ENCODE measurements at regions not wholly inside any gene's neighbourhood (a gene's known extent, or its start where the extent isn't known, plus 50 kb on each side); places are given as distances from the start of the nearest gene placed in this dataset.

GRCh38 chr2:16948053-16948452 lies 282.4 kb upstream of the CYRIA start:
- H3K9me2 ChIP-seq (replicated peaks; ENCODE audit: insufficient read depth): no peaks in the 10 kb centered on the region
- H3K4me2 ChIP-seq: no peak overlapping the region
- H3K27ac ChIP-seq: no peak overlapping the region
- no peaks in the 10 kb centered on the region for H4K20me1 ChIP-seq (ENCODE audit: insufficient read depth, poor library complexity, severe bottlenecking)
- no peaks in the 10 kb centered on the region for H3K9me3 ChIP-seq (ENCODE audit: low read depth)
- 42% methylated on average over 5 of the region's 5 CpGs for WGBS (ENCODE audit: low lambda C conversion rate, missing lambda C conversion rate)
- no peaks in the 10 kb centered on the region for H3K36me3 ChIP-seq (replicated peaks; ENCODE audit: insufficient read depth, low read depth)
- H3K27me3 ChIP-seq: no peaks in the 10 kb centered on the region
- TF ChIP-seq EZH2 (IDR thresholded peaks at IDR 0.05; ENCODE audit: borderline replicate concordance): no peak
- no peak for TF ChIP-seq EZH2phosphoT487 (IDR thresholded peaks at IDR 0.05; ENCODE audit: low read depth, severe bottlenecking, unreplicated experiment)
- TF ChIP-seq, protein P1, sequence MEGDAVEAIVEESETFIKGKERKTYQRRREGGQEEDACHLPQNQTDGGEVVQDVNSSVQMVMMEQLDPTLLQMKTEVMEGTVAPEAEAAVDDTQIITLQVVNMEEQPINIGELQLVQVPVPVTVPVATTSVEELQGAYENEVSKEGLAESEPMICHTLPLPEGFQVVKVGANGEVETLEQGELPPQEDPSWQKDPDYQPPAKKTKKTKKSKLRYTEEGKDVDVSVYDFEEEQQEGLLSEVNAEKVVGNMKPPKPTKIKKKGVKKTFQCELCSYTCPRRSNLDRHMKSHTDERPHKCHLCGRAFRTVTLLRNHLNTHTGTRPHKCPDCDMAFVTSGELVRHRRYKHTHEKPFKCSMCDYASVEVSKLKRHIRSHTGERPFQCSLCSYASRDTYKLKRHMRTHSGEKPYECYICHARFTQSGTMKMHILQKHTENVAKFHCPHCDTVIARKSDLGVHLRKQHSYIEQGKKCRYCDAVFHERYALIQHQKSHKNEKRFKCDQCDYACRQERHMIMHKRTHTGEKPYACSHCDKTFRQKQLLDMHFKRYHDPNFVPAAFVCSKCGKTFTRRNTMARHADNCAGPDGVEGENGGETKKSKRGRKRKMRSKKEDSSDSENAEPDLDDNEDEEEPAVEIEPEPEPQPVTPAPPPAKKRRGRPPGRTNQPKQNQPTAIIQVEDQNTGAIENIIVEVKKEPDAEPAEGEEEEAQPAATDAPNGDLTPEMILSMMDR (IDR thresholded peaks at IDR 0.05; ENCODE audit: poor library complexity): no peak
- no peaks in the 10 kb centered on the region for H3K79me2 ChIP-seq
- no peak for DNase-seq (ENCODE audit: low spot score)
- H2AFZ ChIP-seq: no peak overlapping the region
- H3K4me1 ChIP-seq (ENCODE audit: insufficient read depth): no peaks in the 10 kb centered on the region
- H3K4me3 ChIP-seq: no peak overlapping the region

DNA sequence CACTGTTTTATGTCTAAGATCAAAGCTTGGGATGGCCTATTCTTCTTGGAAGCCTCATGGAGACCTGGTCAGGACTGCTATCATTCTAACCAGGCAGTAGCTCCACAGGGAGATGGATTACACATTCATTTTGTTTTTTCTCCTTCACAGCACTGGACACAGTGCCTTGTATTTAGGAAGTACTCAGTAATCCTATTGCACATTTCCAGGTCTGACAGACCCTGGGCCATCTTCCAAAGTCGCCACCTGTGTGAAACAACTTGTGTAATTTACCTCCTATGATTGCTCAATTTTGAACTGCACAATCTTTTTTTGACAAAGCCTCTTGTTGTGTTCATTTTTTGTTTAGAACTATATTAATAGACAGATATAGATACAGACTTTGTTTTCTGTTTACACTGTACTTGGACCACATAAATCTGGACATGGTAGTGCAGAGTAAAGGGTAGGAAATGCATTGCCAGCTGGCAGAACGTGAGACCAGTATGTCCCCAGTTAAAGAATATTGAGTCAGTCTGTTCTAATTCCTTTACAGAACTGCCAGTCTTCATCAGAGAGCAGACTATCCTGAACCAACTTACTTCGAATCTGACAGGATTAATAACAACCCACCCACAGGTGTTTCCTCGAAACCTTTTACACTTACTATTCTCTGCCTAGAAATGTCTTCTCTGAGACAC lies 277.8 kb upstream of the CYRIA start:
- Histone ChIP-seq H3K4me1 (ENCODE audit: insufficient read depth) (no peaks in the 10 kb centered on the region), H2AFZ (no peak overlapping the region), H3K4me2 (no peak overlapping the region), H3K27ac (no peak overlapping the region), H3K36me3 (replicated peaks; ENCODE audit: insufficient read depth, low read depth) (no peaks in the 10 kb centered on the region), H3K9me2 (replicated peaks; ENCODE audit: insufficient read depth) (no peaks in the 10 kb centered on the region), H3K79me2 (no peaks in the 10 kb centered on the region), H3K27me3 (no peaks in the 10 kb centered on the region), H3K4me3 (no peak overlapping the region), H3K9me3 (ENCODE audit: low read depth) (no peaks in the 10 kb centered on the region), H4K20me1 (ENCODE audit: insufficient read depth, poor library complexity, severe bottlenecking) (no peaks in the 10 kb centered on the region)
- TF ChIP-seq, protein P1 (IDR thresholded peaks at IDR 0.05; ENCODE audit: poor library complexity): no peak
- TF ChIP-seq EZH2 (IDR thresholded peaks at IDR 0.05; ENCODE audit: borderline replicate concordance) (no peak), EZH2phosphoT487 (IDR thresholded peaks at IDR 0.05; ENCODE audit: low read depth, severe bottlenecking, unreplicated experiment) (no peak)
- DNase-seq (ENCODE audit: low spot score): no peak
- 85% methylated on average over 4 of the region's 4 CpGs for WGBS (ENCODE audit: low lambda C conversion rate, missing lambda C conversion rate)

- Histone ChIP-seq H2AFZ (no peak overlapping the region), H3K4me3 (no peak overlapping the region), H3K36me3 (replicated peaks; ENCODE audit: insufficient read depth, low read depth) (no peaks in the 10 kb centered on the region), H3K9me2 (replicated peaks; ENCODE audit: insufficient read depth) (no peaks in the 10 kb centered on the region), H3K4me2 (no peak overlapping the region), H3K27me3 (no peaks in the 10 kb centered on the region), H3K79me2 (no peaks in the 10 kb centered on the region), H4K20me1 (ENCODE audit: insufficient read depth, poor library complexity, severe bottlenecking) (no peaks in the 10 kb centered on the region), H3K27ac (no peak overlapping the region), H3K9me3 (ENCODE audit: low read depth) (no peaks in the 10 kb centered on the region), H3K4me1 (ENCODE audit: insufficient read depth) (no peaks in the 10 kb centered on the region)
- 89% methylated on average over 1 of the region's 1 CpG for WGBS (ENCODE audit: low lambda C conversion rate, missing lambda C conversion rate)
- DNase-seq (ENCODE audit: low spot score): no peak
- TF ChIP-seq EZH2phosphoT487 (IDR thresholded peaks at IDR 0.05; ENCODE audit: low read depth, severe bottlenecking, unreplicated experiment) (no peak), EZH2 (IDR thresholded peaks at IDR 0.05; ENCODE audit: borderline replicate concordance) (no peak)
- TF ChIP-seq, protein P1 (IDR thresholded peaks at IDR 0.05; ENCODE audit: poor library complexity): no peak
Measured at GRCh38 chr2:16940214-16940613, 274.6 kb upstream of the CYRIA start.

Measured in hepatocyte (in vitro differentiated cells).